HG02870 (cell line): ENCODE measurements at regions not wholly inside any gene's neighbourhood (a gene's known extent, or its start where the extent isn't known, plus 50 kb on each side); places are given as distances from the start of the nearest gene placed in this dataset.
"Not testable (repeated sequence)": the region's sequence is repeated elsewhere in the genome, so short reads cannot be mapped to it uniquely, and the experiment has no call there.

Experiments used
- ATAC-seq: cut with Tn5 transposase; IDR thresholded peaks from one replicate; pipeline ENCODE4 v1.9.1; 2021; ENCODE audit warnings: mild to moderate bottlenecking, moderate library complexity; ENCODE audit not compliant: unreplicated experiment

GRCh38 chr1:199089393-199090122, 450.7 kb downstream of the PTPRC start:
- ATAC-seq, result peak; percentile 88

GRCh38 chr1:199095628-199096027, 456.8 kb downstream of the PTPRC start:
- ATAC-seq, result not testable (repeated sequence)

GRCh38 chr1:199096591-199096990, 457.8 kb downstream of the PTPRC start:
- ATAC-seq, result no peak

DNA sequence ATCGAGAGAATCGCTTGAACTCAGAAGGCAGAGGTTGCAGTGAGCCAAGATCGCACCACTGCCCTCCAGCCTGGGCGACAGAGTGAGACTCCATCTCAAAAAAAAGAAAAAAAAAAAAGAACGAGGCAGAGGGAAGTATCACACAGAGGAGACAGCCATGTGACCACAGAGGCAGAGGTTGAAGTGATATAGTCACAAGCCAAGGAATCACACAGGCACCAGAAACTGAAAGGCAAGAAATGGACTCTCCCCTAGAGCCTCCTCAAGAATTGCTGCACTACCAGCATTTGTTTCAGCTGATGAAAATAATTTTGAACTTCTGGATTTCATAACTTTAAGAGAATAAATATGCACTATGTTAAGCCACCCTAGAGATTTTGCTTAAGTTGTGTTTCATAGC, 459.6 kb downstream of the PTPRC start:
- no peak for ATAC-seq

DNA sequence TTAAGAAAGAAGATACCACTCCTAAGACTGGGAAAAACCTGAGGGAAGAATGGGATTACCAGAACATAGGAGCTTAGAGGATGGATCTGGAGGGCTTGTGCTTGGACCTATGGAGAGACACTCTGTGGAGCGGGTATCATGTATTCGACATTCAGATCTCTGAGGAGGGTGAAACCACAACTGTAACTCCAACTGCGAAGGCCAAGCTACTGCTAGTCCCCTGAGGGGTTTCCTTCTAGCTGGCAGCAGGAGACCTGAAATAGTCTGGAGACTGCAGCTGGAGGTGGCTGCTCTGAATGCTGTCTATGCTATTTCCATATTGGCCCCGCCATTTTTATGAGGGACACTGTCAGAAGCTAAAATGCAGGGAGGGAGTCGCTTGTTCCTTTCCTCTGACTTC, 462.3 kb downstream of the PTPRC start:
- no peak for ATAC-seq

DNA sequence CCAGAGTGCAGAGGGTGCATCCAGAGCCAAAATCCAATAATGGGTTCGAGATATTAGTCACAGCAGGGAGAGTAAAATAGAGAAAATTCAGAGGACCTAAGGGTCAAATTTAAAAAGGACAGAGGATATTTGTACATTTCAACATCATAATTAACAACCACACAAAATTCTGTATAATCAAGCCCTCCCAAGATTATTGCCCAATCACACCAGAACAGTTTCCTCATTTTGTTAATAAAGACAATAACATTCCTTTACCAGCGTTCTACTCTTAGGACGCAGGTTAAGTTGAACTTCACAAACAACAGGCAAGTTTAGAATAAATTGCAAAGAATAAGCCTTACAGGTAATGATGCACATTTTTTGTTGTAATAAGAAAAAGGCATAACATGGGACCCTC, 462.8 kb downstream of the PTPRC start:
- no peak for ATAC-seq

DNA sequence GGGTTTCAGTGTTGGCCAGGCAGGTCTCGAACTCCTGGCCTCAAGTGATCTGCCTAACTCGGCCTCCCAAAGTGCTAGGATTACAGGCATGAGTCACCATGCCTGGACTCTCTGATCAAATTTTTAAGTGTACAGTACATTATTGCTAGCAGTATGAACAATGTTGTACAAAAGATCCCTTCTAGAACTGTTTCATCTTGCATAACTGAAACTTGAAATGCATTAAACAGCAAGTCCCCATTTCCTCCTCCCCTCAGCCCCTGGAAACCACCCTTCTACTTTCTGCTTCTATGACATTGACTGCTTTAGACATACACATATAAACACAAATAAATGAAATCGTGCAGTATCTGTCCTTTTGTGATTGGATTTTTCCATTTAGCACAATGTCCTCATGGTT, 463.4 kb downstream of the PTPRC start:
- peak; percentile 82 for ATAC-seq

GRCh38 chr1:199109160-199109559, 470.3 kb downstream of the PTPRC start:
- ATAC-seq, result no peak

DNA sequence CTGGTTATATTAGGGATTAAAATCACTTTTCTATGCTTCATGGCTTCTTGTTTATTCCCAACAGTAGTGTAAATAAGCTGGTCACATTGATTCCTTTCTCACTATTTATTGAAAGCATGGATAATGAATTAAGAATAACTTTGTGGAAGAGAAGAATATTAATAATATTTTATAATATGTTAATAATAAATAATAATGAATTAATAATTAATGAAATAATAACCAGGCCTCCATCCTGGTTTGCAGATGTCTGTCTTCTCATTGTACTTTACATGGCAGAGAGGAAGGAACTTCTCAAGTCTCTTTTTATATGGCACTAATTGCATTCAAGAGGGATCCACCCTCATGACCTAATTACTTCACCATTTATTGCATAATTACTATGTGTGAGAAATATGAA, 473.5 kb downstream of the PTPRC start:
- ATAC-seq, result no peak

DNA sequence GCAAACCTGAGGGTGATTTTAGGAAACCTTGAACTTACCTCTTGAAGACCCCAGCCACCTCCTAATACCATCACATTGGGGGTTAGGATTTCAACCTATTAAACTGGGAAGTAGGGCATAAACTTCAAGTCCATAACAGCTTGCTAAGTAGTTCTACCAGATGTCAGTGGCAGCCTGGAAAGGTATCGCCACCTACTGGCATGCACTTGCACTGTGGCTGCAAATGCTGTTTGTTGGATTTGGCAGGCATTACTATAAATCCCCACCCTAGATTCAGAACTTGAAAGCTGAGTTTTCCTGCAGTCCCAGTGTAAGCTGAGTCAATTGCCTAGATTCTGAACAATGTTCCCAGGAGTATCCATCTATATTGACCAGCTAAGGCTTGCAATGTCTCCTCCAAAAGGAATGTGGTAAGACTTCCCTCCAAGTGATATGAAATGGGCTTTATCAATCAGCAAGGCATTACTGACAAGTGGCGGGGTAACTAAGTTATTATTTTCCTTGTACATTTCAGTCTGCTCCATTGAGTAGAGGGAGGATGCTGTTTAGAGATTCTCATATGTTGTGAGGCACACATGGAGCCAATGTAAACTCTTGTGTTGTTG, 474.5 kb downstream of the PTPRC start:
- ATAC-seq, result peak; percentile 55

DNA sequence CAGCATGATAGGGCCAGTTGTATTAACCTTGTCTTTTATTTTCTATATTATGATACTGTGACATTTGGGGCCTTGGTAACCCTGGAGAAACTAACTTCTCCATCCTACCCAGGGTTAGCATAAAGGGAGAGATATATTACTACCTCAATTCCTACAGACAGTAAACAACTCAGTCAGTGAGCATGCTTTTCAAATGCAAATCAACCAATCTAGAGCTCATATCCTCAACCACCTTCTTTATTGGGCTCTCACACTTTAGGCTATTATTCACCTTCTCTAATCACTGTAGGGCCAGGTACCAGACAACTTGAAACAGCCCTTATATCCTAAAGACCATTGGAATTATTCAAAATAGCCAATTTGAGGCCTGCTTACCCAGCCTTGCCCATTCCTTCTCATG, 477.6 kb downstream of the PTPRC start:
- no peak for ATAC-seq

- ATAC-seq, result no peak
Observed at GRCh38 chr1:199121047-199121446, 482.2 kb downstream of the PTPRC start.

DNA sequence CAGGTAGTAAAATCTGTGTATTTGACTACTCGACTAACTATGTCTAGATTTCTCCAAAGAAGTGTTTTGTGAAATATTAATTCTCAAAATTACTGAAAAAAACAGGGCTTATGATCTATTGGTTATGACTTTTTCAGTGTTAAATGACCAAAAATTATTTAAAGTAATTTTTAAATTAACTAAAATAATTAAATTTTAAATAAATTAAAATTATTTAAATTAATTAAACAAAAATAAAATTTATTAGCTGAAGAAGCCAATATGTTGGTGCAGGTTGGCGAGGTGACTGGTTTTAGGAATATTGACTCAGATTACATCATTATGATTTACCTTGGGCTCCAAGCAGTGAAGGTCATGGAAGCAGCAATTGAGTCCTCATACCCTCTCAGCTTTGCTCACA, 483.2 kb downstream of the PTPRC start:
- no peak for ATAC-seq

DNA sequence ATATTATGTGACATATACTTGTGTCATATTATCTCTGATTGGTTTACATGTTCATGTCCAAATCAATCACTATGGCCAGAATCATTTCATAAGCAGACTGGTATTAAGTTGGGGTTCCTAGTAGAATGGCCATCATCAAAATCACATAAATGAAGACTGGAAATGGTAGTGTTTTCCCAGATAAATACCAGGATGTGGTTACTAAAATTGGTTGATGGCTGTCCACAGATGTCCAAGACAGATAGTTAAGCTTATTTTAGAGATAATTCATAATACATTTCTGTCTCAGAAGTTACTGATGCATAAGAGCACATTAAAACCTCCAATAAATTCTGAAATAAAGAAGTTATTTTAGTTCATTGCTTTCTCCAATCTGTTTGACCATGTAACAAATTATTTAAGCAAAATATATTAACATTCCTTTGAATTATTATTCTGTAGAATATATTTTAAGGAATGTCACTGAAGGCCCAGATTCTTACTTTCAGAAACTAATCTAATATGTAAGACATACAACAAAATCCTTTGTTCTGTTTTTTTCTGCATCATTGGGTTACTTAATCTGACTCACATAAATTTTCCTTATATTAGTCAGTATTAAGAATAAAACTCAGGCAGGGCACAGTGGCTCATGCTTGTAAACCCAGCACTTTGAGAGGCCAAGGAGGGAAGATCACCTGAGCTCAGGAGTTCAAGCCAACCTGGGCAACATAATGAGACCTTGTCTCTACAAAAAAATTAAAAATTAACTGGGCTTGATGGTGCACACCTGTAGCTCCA, 483.9 kb downstream of the PTPRC start:
- no peak for ATAC-seq

- ATAC-seq, result no peak
Observed at GRCh38 chr1:199123615-199124014, 484.8 kb downstream of the PTPRC start.

- no peak for ATAC-seq
Observed at GRCh38 chr1:199124351-199124750, 485.5 kb downstream of the PTPRC start.

- ATAC-seq, result no peak
Observed at GRCh38 chr1:199129247-199129646, 490.4 kb downstream of the PTPRC start.

GRCh38 chr1:199132006-199132405, 493.2 kb downstream of the PTPRC start:
- ATAC-seq, result no peak

GRCh38 chr1:199135901-199136300, 497.1 kb downstream of the PTPRC start:
- ATAC-seq, result no peak

GRCh38 chr1:199138061-199138460, 499.2 kb downstream of the PTPRC start:
- ATAC-seq, result no peak

DNA sequence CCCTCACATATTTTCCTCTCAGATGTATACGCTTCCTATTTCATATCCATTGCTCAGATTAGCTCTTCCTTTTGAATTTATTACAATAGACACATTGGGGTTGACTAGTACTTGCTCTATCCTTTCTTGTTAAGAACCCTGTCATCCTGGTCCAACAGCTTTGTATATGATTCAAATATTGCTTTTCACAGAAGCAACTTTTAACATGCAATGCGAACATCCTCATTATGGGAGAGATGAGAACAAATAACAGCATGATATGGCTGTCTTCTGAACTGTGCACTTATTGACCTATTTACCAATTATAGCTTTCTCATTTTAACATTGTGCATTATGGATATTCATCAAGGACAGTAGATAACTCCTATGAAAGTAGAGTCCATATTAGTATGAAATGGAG, 510.8 kb downstream of the PTPRC start:
- no peak for ATAC-seq

- no peak for ATAC-seq
Observed at GRCh38 chr1:199150756-199151155, 511.9 kb downstream of the PTPRC start.
